HepG2 (cell line): ENCODE measurements at regions not wholly inside any gene's neighbourhood (a gene's known extent, or its start where the extent isn't known, plus 50 kb on each side); places are given as distances from the start of the nearest gene placed in this dataset.

Experiments
- ATAC-seq: fragments of 200-7000 bp; cut with Tn5 transposase; 3 replicates; pipeline ENCODE4 v1.9.1; 2020; ENCODE audit warnings: mild to moderate bottlenecking, moderate library complexity
- BruUV-seq: library from RNA; stranded (reverse); fragments of 400-500 nt; replicated peaks from 2 replicates; lab custom pipeline; 2021; lab: Mats Ljungman, UMichigan
- CTCF ChIA-PET: fragments of 300-600 bp; formaldehyde crosslinking; extraction: SDS; loops from one replicate; lab custom pipeline; 2021; ENCODE audit warnings: low total read pairs, inconsistent platforms, low intra/inter-chr PET ratio; lab: Yijun Ruan, JAX
- POLR2A ChIA-PET: fragments of 350-600 bp; sonication (Branson Sonifier 250); formaldehyde crosslinking; loops from one replicate; lab custom pipeline; 2020; ENCODE audit warnings: antibody characterized with exemption, inconsistent platforms; lab: Yijun Ruan, JAX
- DNase-seq: peaks from one replicate; pipeline ENCODE4 v3.0.0-alpha.2; 2015; ENCODE audit warnings: low spot score
- FAIRE-seq: peaks from 3 replicates; lab custom pipeline; 2011; peaks lifted over from hg19 to GRCh38; lab: Jason Lieb, UNC
- H2AFZ ChIP-seq: one replicate; pipeline ENCODE4 v1.6.1; 2011; ENCODE audit warnings: low read length, inconsistent platforms
- H3K27ac ChIP-seq: fragments of 300-600 bp; 3 replicates; pipeline ENCODE4 v1.8.0; 2011; ENCODE audit warnings: mixed run types, mild to moderate bottlenecking, mixed read lengths, low read length, inconsistent platforms; ENCODE audit not compliant: insufficient read depth; ENCODE audit errors: extremely low read length
- H3K27me3 ChIP-seq, 2 experiments: fragments of 200-600 bp in 1 of 2; 2 replicates in 1 of 2; 3 replicates in 1 of 2; pipeline versions ENCODE4 v1.6.0 to v1.8.0; 2011; ENCODE audit warnings: low read length in 2 of 2, mild to moderate bottlenecking in 2 of 2, moderate library complexity in 2 of 2, inconsistent platforms in 1 of 2; ENCODE audit not compliant: insufficient read depth in 2 of 2, control insufficient read depth in 1 of 2
- H3K36me3 ChIP-seq, 2 experiments: fragments of 200-600 bp in 1 of 2; replicated peaks in 1 of 2; 2 replicates in 1 of 2; 3 replicates in 1 of 2; pipeline versions ENCODE4 v1.5.1 to v1.8.0; 2011; ENCODE audit warnings: low read length in 2 of 2, inconsistent platforms in 1 of 2; ENCODE audit not compliant: insufficient read depth in 2 of 2, control insufficient read depth in 1 of 2
- H3K4me1 ChIP-seq: 2 replicates; pipeline ENCODE4 v1.5.1; 2012; ENCODE audit warnings: low read length, inconsistent platforms; ENCODE audit not compliant: insufficient read depth
- H3K4me2 ChIP-seq: 2 replicates; pipeline ENCODE4 v1.6.0; 2011; ENCODE audit warnings: low read depth, low read length, inconsistent platforms
- H3K4me3 ChIP-seq, 3 experiments: fragments of 200-600 bp in 1 of 3; sonication (generic), shearing (Covaris generic) in 1 of 3; replicated peaks in 1 of 3; 2 replicates each; pipeline ENCODE4 v1.5.1; 2011 to 2016; ENCODE audit warnings: low read length in 3 of 3, inconsistent platforms in 2 of 3, low read depth in 2 of 3, mild to moderate bottlenecking in 2 of 3, control low read depth in 1 of 3, mixed read lengths in 1 of 3; ENCODE audit not compliant: insufficient read depth in 1 of 3
- H3K79me2 ChIP-seq: one replicate; pipeline ENCODE4 v1.6.1; 2011; ENCODE audit warnings: low read length, inconsistent platforms; ENCODE audit not compliant: insufficient read depth
- H3K9ac ChIP-seq: 2 replicates; pipeline ENCODE4 v1.6.0; 2011; ENCODE audit warnings: mild to moderate bottlenecking, low read depth, low read length, inconsistent platforms; ENCODE audit not compliant: insufficient read depth
- H3K9me3 ChIP-seq: 2 replicates; pipeline ENCODE4 v1.5.1; 2012; ENCODE audit warnings: mild to moderate bottlenecking, low read length
- H4K20me1 ChIP-seq: 2 replicates; pipeline ENCODE4 v1.6.0; 2011; ENCODE audit warnings: inconsistent platforms, mild to moderate bottlenecking, low read length, moderate library complexity; ENCODE audit not compliant: insufficient read depth
- BCL6 ChIP-seq: IDR thresholded peaks from 2 replicates; pipeline ENCODE4 v1.6.1; 2016; ENCODE audit warnings: missing genetic modification reagents, missing compliant biosample characterization
- FOXC1 ChIP-seq: sonication (generic); formaldehyde crosslinking; IDR thresholded peaks from 2 replicates; pipeline ENCODE4 v1.8.0; 2022; ENCODE audit warnings: mild to moderate bottlenecking, missing genetic modification reagents, borderline replicate concordance
- FOXM1 ChIP-seq: sonication (generic); formaldehyde crosslinking; IDR thresholded peaks from 2 replicates; pipeline ENCODE4 v1.5.0; 2020; ENCODE audit warnings: missing genetic modification reagents
- GATAD1 ChIP-seq: IDR thresholded peaks from 2 replicates; pipeline ENCODE4 v1.6.1; 2016; ENCODE audit warnings: missing genetic modification reagents, missing compliant biosample characterization
- HDAC2 ChIP-seq: sonication (generic); formaldehyde crosslinking; IDR thresholded peaks from 2 replicates; pipeline ENCODE4 v1.4.0; 2020; ENCODE audit warnings: missing genetic modification reagents
- MAFF ChIP-seq: IDR thresholded peaks from 2 replicates; pipeline ENCODE4 v1.6.1; 2011; ENCODE audit warnings: low read depth, low read length, improper control_type of control experiment
- MTF1 ChIP-seq: sonication (generic); formaldehyde crosslinking; IDR thresholded peaks from 2 replicates; pipeline ENCODE4 v1.5.0; 2020; ENCODE audit warnings: missing genetic modification reagents
- SOX5 ChIP-seq: IDR thresholded peaks from 2 replicates; pipeline ENCODE4 v1.6.1; 2016; ENCODE audit warnings: borderline replicate concordance
- ZNF143 ChIP-seq: sonication (generic); formaldehyde crosslinking; IDR thresholded peaks from 2 replicates; pipeline ENCODE4 v1.4.0; 2020; ENCODE audit warnings: missing genetic modification reagents
- ZNF33B ChIP-seq: sonication (generic); formaldehyde crosslinking; IDR thresholded peaks from 2 replicates; pipeline ENCODE4 v1.5.1; 2020; ENCODE audit warnings: mild to moderate bottlenecking, missing genetic modification reagents
- ZNF557 ChIP-seq: sonication (generic); formaldehyde crosslinking; IDR thresholded peaks from 2 replicates; pipeline ENCODE4 v1.4.0; 2020; ENCODE audit warnings: missing genetic modification reagents
- ZNF607 ChIP-seq: sonication (generic); formaldehyde crosslinking; IDR thresholded peaks from 2 replicates; pipeline ENCODE4 v1.5.1; 2020; ENCODE audit warnings: missing genetic modification reagents, mild to moderate bottlenecking, borderline replicate concordance
- WGBS: methylation state at CpG from one replicate; pipeline ENCODE4 v1.1.6; 2017; ENCODE audit warnings: low lambda C conversion rate; 5-methylcytosine and 5-hydroxymethylcytosine counted together
- in situ Hi-C: cut with HindIII; loops from 2 replicates; pipeline ENCODE4 v1.10.0; 2017; ENCODE audit warnings: low pct_unique_long_range_greater_than_20kb; ENCODE audit not compliant: extremely low pct_ligation_motif_present
- intact Hi-C: fragments of 100-400 bp; cut with micrococcal nuclease; formaldehyde crosslinking; loops from one replicate; pipeline ENCODE4 v1.10.0; 2022; ENCODE audit not compliant: unreplicated experiment
- TF ChIP-seq, protein P1 (sequence below): sonication (generic); formaldehyde crosslinking; IDR thresholded peaks from 2 replicates; pipeline ENCODE4 v1.4.0; 2020; ENCODE audit warnings: missing genetic modification reagents
- TF ChIP-seq, protein P2 (sequence below): sonication (generic); formaldehyde crosslinking; IDR thresholded peaks from 2 replicates; pipeline ENCODE4 v1.4.0; 2020; ENCODE audit warnings: mild to moderate bottlenecking, missing genetic modification reagents
- TF ChIP-seq, protein P3 (sequence below): IDR thresholded peaks from 2 replicates; pipeline ENCODE4 v1.6.1; 2016; ENCODE audit warnings: low read depth, control low read depth
- TF ChIP-seq, protein P4 (sequence below): sonication (generic); formaldehyde crosslinking; IDR thresholded peaks from 2 replicates; pipeline ENCODE4 v1.8.1; 2023; ENCODE audit warnings: mild to moderate bottlenecking, moderate library complexity, missing genetic modification reagents
- TF ChIP-seq, protein P5 (sequence below): sonication (generic); formaldehyde crosslinking; IDR thresholded peaks from 2 replicates; pipeline ENCODE4 v1.5.0; 2020; ENCODE audit warnings: missing genetic modification reagents, mild to moderate bottlenecking, borderline replicate concordance
- TF ChIP-seq, protein P6 (sequence below): sonication (generic); formaldehyde crosslinking; IDR thresholded peaks from 2 replicates; pipeline ENCODE4 v1.8.0; 2022; ENCODE audit warnings: missing genetic modification reagents, mild to moderate bottlenecking, borderline replicate concordance

DNA sequence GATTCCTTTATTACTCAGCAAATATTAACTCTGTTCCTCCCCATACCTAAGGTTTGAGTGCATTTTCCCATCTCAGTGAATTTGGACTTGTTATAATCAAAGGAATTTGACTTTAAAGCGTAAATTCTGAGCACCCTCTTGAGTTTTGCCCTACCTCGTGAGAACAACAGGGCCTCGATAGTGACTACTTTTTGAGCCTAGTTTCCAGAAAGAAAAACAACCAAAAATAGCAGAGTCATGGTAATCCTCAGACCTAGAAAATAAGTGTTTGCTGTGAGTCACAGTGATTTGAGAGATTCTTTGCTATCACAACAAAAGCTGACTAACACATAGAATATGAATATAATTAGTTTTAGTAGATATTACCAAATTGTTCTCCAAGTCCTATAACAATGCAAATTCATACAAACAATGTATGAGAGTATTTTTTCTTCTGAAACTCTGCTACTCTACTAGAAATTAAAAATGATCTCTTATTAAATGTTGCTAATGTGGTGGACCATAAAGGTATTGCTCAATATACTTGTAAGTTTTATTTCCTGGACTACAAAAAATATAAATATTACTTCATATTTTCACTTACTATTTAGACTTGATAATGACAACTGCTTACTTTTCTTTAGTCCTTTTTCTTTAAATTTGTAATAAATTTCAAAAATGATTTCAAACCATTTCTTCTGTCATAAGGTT is 759.7 kb downstream of the BRINP1 start:
- FAIRE-seq (no peak), ATAC-seq (no peak), DNase-seq (no peak)
- Histone ChIP-seq H4K20me1 (no peaks in the 10 kb centered on the region), H3K27me3 (no peaks in the 10 kb centered on the region), H3K79me2 (no peaks in the 10 kb centered on the region), H3K36me3 (no peaks in the 10 kb centered on the region), H3K4me1 (no peaks in the 10 kb centered on the region), H3K9me3 (peaks cover 69% of the 10 kb centered on the region), H3K4me2 (no peak overlapping the region), H3K4me3 (no peak overlapping the region), H3K27ac (no peak overlapping the region), H2AFZ (no peak overlapping the region), H3K9ac (no peak overlapping the region)
- ChIA-PET POLR2A (no interaction called here), CTCF (no interaction called here)
- 2% methylated on average over 3 of the region's 3 CpGs for WGBS
- intact Hi-C loops (no loop called here), in situ Hi-C loops (no loop called here)
- no TSS peak for BruUV-seq
- TF ChIP-seq MAFF (no peak), ZNF607 (CRISPR knock-in tag) (no peak), GATAD1 (no peak), FOXC1 (CRISPR knock-in tag) (no peak), FOXM1 (CRISPR knock-in tag) (no peak), ZNF33B (no peak), ZNF557 (CRISPR knock-in tag) (no peak), BCL6 (CRISPR knock-in tag) (no peak), SOX5 (CRISPR knock-in tag) (no peak), ZNF143 (no peak), MTF1 (CRISPR knock-in tag) (no peak), HDAC2 (CRISPR knock-in tag) (no peak)
- TF ChIP-seq, protein P1, sequence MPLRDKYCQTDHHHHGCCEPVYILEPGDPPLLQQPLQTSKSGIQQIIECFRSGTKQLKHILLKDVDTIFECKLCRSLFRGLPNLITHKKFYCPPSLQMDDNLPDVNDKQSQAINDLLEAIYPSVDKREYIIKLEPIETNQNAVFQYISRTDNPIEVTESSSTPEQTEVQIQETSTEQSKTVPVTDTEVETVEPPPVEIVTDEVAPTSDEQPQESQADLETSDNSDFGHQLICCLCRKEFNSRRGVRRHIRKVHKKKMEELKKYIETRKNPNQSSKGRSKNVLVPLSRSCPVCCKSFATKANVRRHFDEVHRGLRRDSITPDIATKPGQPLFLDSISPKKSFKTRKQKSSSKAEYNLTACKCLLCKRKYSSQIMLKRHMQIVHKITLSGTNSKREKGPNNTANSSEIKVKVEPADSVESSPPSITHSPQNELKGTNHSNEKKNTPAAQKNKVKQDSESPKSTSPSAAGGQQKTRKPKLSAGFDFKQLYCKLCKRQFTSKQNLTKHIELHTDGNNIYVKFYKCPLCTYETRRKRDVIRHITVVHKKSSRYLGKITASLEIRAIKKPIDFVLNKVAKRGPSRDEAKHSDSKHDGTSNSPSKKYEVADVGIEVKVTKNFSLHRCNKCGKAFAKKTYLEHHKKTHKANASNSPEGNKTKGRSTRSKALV (CRISPR knock-in tag), result no peak
- TF ChIP-seq, protein P2, sequence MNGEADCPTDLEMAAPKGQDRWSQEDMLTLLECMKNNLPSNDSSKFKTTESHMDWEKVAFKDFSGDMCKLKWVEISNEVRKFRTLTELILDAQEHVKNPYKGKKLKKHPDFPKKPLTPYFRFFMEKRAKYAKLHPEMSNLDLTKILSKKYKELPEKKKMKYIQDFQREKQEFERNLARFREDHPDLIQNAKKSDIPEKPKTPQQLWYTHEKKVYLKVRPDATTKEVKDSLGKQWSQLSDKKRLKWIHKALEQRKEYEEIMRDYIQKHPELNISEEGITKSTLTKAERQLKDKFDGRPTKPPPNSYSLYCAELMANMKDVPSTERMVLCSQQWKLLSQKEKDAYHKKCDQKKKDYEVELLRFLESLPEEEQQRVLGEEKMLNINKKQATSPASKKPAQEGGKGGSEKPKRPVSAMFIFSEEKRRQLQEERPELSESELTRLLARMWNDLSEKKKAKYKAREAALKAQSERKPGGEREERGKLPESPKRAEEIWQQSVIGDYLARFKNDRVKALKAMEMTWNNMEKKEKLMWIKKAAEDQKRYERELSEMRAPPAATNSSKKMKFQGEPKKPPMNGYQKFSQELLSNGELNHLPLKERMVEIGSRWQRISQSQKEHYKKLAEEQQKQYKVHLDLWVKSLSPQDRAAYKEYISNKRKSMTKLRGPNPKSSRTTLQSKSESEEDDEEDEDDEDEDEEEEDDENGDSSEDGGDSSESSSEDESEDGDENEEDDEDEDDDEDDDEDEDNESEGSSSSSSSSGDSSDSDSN, result no peak
- TF ChIP-seq, protein P3, sequence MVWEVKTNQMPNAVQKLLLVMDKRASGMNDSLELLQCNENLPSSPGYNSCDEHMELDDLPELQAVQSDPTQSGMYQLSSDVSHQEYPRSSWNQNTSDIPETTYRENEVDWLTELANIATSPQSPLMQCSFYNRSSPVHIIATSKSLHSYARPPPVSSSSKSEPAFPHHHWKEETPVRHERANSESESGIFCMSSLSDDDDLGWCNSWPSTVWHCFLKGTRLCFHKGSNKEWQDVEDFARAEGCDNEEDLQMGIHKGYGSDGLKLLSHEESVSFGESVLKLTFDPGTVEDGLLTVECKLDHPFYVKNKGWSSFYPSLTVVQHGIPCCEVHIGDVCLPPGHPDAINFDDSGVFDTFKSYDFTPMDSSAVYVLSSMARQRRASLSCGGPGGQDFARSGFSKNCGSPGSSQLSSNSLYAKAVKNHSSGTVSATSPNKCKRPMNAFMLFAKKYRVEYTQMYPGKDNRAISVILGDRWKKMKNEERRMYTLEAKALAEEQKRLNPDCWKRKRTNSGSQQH (CRISPR knock-in tag), result no peak
- TF ChIP-seq, protein P4, sequence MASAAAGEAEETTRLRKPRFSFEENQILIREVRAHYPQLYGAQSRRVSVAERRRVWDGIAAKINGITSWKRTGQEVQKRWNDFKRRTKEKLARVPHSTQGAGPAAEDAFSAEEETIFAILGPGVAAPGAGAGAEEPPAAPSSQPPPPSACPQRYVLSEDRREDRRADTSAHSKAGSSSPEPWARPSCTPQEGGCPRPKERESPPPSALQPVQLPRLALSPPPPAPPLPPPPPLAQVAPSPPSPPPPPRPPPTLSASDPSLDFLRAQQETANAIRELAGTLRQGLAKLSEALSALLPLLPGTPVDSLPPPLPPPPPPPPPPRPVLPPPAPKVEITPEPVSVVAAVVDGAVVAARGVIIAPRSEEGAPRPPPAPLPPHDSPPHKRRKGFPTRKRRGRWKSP (CRISPR knock-in tag), result no peak
- TF ChIP-seq, protein P5, sequence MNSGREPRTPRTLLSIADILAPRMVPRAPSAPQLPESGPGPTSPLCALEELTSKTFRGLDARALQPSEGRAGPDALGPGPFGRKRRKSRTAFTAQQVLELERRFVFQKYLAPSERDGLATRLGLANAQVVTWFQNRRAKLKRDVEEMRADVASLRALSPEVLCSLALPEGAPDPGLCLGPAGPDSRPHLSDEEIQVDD (CRISPR knock-in tag), result no peak
- TF ChIP-seq, protein P6, sequence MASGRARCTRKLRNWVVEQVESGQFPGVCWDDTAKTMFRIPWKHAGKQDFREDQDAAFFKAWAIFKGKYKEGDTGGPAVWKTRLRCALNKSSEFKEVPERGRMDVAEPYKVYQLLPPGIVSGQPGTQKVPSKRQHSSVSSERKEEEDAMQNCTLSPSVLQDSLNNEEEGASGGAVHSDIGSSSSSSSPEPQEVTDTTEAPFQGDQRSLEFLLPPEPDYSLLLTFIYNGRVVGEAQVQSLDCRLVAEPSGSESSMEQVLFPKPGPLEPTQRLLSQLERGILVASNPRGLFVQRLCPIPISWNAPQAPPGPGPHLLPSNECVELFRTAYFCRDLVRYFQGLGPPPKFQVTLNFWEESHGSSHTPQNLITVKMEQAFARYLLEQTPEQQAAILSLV, result no peak
